NB4 (cell line): ENCODE measurements at regions not wholly inside any gene's neighbourhood (a gene's known extent, or its start where the extent isn't known, plus 50 kb on each side); places are given as distances from the start of the nearest gene placed in this dataset.
"Not testable (repeated sequence)": the region's sequence is repeated elsewhere in the genome, so short reads cannot be mapped to it uniquely, and the experiment has no call there.

Experiments
- DNase-seq: peaks from one replicate; pipeline ENCODE4 v3.0.0; 2010; ENCODE audit warnings: low read depth
- H3K4me3 ChIP-seq: one replicate; pipeline ENCODE4 v1.5.1; 2011; ENCODE audit warnings: mild to moderate bottlenecking, low read depth, low read length, moderate library complexity
- MYC ChIP-seq: IDR thresholded peaks from 2 replicates; pipeline ENCODE4 v1.6.1; 2011; ENCODE audit warnings: low read depth, low read length
- POLR2A ChIP-seq: IDR thresholded peaks from 2 replicates; pipeline ENCODE4 v1.6.1; 2011; ENCODE audit warnings: mild to moderate bottlenecking; ENCODE audit not compliant: insufficient read length; ENCODE audit errors: extremely low read depth
- TF ChIP-seq, protein P1 (sequence below): IDR thresholded peaks from 2 replicates; pipeline ENCODE4 v1.6.1; 2011; ENCODE audit warnings: low read depth, low read length
- TF ChIP-seq, protein P2 (sequence below): IDR thresholded peaks from one replicate; pipeline ENCODE4 v1.5.1; 2012; ENCODE audit warnings: low read depth, low read length

DNA sequence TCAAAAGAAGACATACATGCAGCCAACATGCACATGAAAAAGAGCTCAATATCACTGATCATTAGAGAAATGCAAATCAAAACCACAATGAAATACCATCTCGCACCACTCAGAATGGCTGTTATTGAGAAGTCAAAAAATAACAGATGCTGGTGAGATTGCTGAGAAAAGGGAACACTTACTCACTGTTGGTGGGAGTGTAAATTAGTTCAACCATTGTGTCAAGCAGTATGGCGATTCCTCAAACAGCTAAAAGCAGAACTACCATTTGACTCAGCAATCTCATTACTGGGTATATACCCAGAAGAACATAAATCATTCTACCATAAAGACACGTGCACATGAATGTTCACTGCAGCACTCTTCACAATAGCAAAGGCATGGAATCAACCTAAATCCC, 95.5 kb upstream of the XIRP2 start:
- TF ChIP-seq, protein P1, sequence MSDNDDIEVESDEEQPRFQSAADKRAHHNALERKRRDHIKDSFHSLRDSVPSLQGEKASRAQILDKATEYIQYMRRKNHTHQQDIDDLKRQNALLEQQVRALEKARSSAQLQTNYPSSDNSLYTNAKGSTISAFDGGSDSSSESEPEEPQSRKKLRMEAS: no peak
- TF ChIP-seq, protein P2, sequence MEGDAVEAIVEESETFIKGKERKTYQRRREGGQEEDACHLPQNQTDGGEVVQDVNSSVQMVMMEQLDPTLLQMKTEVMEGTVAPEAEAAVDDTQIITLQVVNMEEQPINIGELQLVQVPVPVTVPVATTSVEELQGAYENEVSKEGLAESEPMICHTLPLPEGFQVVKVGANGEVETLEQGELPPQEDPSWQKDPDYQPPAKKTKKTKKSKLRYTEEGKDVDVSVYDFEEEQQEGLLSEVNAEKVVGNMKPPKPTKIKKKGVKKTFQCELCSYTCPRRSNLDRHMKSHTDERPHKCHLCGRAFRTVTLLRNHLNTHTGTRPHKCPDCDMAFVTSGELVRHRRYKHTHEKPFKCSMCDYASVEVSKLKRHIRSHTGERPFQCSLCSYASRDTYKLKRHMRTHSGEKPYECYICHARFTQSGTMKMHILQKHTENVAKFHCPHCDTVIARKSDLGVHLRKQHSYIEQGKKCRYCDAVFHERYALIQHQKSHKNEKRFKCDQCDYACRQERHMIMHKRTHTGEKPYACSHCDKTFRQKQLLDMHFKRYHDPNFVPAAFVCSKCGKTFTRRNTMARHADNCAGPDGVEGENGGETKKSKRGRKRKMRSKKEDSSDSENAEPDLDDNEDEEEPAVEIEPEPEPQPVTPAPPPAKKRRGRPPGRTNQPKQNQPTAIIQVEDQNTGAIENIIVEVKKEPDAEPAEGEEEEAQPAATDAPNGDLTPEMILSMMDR: no peak
- TF ChIP-seq MYC (no peak), POLR2A (no peak)
- peak; percentile 28 for DNase-seq
- no peak overlapping the region for H3K4me3 ChIP-seq

- H3K4me3 ChIP-seq: no peak overlapping the region
- TF ChIP-seq, protein P1: no peak
- DNase-seq: no peak
Observed at GRCh38 chr2:166786707-166787106, 101.6 kb upstream of the XIRP2 start.

- no peak for DNase-seq
- TF ChIP-seq POLR2A (no peak), MYC (no peak)
- TF ChIP-seq, protein P1: no peak
- TF ChIP-seq, protein P2: no peak
- no peak overlapping the region for H3K4me3 ChIP-seq
Observed at GRCh38 chr2:166784296-166784946, 103.9 kb upstream of the XIRP2 start.

GRCh38 chr2:166775176-166775575, 113.1 kb upstream of the XIRP2 start:
- DNase-seq: no peak
- no peak overlapping the region for H3K4me3 ChIP-seq
- TF ChIP-seq POLR2A: no peak
- TF ChIP-seq MYC: no peak
- TF ChIP-seq, protein P1: no peak
- TF ChIP-seq, protein P2: no peak

DNA sequence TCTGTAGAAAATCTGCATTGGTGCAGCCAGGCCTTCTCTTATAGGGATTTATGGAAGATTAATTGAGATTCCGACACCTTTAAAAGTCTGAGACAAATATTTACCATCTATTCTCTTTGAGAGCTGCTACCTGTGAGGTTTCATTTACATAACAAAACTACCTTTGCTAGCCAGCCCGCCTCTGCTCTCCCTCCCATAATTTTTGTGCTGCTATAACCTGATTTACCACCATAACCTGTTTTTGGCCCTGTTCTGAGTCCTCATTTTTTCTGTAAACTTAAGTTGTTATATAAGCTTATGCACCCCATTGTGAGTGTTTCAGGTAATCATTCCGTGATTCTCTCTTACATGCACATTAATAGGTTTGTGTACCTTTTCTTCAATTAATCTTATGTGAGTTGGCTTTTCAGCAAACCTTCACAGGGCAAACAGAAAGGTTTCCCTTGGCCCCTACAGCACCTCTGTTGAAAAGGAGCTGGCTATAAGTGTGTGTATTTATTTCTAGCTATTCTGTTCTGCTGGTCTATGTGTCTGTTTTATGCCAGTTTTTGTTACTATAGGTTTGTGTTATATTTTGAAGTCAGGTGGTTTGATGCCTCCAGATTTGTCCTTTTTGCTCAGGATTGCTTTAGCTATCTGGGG, 114.9 kb upstream of the XIRP2 start:
- TF ChIP-seq, protein P1: no peak
- TF ChIP-seq MYC: no peak
- no peak for TF ChIP-seq POLR2A
- TF ChIP-seq, protein P2: no peak
- H3K4me3 ChIP-seq: no peak overlapping the region
- no peak for DNase-seq

- TF ChIP-seq MYC (no peak), POLR2A (no peak)
- TF ChIP-seq, protein P2: no peak
- TF ChIP-seq, protein P1: no peak
- DNase-seq: no peak
- no peak overlapping the region for H3K4me3 ChIP-seq
Observed at GRCh38 chr2:166768393-166769123, 119.7 kb upstream of the XIRP2 start.

- H3K4me3 ChIP-seq, DNase-seq: not testable (repeated sequence)
Observed at GRCh38 chr2:166766769-166767322, 121.4 kb upstream of the XIRP2 start.
